Head of caudate nucleus (tissue), 42 donors: ENCODE measurements at regions not wholly inside any gene's neighbourhood (a gene's known extent, or its start where the extent isn't known, plus 50 kb on each side); places are given as distances from the start of the nearest gene placed in this dataset.
A peak's percentile ranks its signal among the peaks of the same experiment; 100 is the strongest.

Source experiments
- DNase-seq, 42 donors: peaks; one replicate each; pipeline versions ENCODE4 v3.0.0 to v3.0.0-alpha.2; 2020 to 2021; ENCODE audit warnings: mixed read lengths in 7 of 42
- intact Hi-C: fragments of 100-400 bp; cut with DNase I; formaldehyde crosslinking; loops from one replicate; pipeline ENCODE4 v1.15.0; 2022

- intact Hi-C loops: no loop called here
- no peak for DNase-seq
Observed at GRCh38 chr12:29962276-29963035, 178.7 kb upstream of the TMTC1 start.

- DNase-seq: no peak
- intact Hi-C loops: no loop called here
Observed at GRCh38 chr12:29961231-29961630, 177.5 kb upstream of the TMTC1 start.

DNA sequence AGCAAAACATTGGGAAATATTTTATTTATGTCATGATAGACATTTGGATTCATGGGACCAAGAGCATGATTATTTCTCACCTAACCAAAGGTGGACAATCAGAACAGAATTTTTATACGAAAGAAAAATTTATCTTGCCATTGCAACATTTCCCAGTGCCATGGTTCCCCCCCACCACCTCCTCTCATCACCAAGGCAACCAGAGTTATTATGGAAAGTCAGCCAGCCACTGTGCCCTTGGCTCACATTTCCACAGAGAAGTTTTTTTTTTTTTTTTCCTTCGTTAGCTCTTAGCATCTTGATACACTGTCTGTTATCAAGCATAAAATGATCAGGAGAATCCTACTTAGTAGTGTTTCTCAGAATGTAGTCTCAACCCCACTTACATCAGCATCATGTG is 176.4 kb upstream of the TMTC1 start:
- DNase-seq: peak in 36 of 42 donors; percentile 4 to 79 (median 40)
- intact Hi-C loops: no loop called here

GRCh38 chr12:29957835-29958234 is 174.1 kb upstream of the TMTC1 start:
- intact Hi-C loops: no loop called here
- DNase-seq: peak in 1 of 42 donors; percentile 3

GRCh38 chr12:29945904-29946303 is 162.2 kb upstream of the TMTC1 start:
- no peak for DNase-seq
- intact Hi-C loops: no loop called here

GRCh38 chr12:29944269-29945000 is 160.7 kb upstream of the TMTC1 start:
- DNase-seq: no peak
- intact Hi-C loops: no loop called here

- no peak for DNase-seq
- intact Hi-C loops: no loop called here
Observed at GRCh38 chr12:29943683-29944082, 159.9 kb upstream of the TMTC1 start.

- intact Hi-C loops: no loop called here
- DNase-seq: no peak
Observed at GRCh38 chr12:29940811-29941210, 157.1 kb upstream of the TMTC1 start.

DNA sequence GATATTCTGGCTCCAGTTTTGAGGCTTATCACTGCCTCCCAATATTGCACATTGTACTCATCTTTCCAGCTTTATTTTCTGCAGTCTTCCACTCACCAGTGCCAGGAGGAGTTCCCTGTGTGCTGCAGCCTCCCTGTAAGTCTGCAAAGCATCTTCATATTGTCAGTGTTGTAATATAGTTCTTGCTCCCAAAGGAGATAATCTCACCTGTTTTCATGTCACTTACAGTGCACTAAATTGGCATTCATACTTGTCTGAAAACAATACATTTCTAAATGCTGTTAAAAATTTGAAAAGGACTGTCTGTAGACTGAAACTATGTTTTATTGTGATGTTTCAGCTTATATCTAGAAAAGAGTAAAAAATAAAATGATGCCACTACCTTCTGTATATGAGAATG is 146.8 kb upstream of the TMTC1 start:
- intact Hi-C loops: no loop called here
- no peak for DNase-seq

- no peak for DNase-seq
- intact Hi-C loops: no loop called here
Observed at GRCh38 chr12:29929295-29929694, 145.6 kb upstream of the TMTC1 start.

DNA sequence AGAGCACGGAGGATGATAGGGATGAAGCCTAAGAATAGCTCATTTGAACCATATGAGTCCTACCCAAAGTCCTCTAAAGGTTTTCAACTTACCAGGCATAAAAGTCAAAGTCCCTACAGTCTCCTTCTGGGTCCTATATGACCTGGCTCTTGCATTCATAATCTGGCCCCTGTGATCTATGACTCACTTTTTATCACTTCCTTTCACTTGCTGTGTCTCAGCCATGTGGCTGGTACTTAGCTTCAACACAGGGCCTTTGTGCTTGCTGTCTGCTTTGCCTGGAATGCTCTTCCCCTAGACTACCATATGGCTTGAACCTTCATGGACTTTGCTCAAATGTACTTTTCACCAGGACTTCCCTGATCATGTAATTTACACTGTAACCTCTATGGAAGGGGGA is 137.6 kb upstream of the TMTC1 start:
- DNase-seq: no peak
- intact Hi-C loops: no loop called here

DNA sequence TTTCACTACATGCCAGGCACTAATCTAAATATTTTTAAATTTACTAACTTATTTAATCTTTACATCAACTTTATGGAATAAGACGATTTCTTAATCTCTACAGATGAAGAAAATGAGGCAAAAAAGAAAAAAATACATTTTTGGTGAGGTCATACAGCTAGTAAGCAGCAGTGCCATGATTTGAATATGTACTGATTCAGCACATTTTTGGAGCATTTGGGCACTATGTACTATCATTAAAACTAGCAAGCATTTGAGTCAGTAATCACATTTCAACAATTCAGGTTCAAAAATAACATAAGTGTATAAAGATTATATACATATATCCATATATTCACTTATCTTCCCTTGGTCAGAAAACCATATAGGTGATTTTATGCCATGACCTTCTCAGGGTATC is 124.4 kb upstream of the TMTC1 start:
- intact Hi-C loops: no loop called here
- no peak for DNase-seq

DNA sequence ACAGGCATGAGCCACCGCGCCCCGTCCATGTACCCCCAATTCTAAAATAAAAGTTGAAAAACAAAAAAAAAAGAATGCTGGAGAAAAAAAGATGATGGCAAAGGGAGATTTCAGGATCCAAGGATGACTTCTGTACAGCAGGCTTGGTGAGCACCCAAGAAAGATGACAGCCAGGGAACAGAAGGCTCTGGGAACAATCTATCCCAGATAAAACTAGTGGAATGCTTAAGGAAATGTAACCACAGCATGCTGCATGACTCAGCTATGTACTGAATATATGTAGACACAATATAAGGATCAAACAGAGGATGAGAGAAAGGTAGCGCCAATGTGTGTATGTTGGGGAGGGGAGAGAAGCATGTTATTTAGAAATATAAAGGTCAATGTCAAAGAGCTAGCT is 123.7 kb upstream of the TMTC1 start:
- intact Hi-C loops: no loop called here
- DNase-seq: no peak

- DNase-seq: no peak
- intact Hi-C loops: no loop called here
Observed at GRCh38 chr12:29902043-29902442, 118.3 kb upstream of the TMTC1 start.

- intact Hi-C loops: no loop called here
- no peak for DNase-seq
Observed at GRCh38 chr12:29901585-29901984, 117.8 kb upstream of the TMTC1 start.

DNA sequence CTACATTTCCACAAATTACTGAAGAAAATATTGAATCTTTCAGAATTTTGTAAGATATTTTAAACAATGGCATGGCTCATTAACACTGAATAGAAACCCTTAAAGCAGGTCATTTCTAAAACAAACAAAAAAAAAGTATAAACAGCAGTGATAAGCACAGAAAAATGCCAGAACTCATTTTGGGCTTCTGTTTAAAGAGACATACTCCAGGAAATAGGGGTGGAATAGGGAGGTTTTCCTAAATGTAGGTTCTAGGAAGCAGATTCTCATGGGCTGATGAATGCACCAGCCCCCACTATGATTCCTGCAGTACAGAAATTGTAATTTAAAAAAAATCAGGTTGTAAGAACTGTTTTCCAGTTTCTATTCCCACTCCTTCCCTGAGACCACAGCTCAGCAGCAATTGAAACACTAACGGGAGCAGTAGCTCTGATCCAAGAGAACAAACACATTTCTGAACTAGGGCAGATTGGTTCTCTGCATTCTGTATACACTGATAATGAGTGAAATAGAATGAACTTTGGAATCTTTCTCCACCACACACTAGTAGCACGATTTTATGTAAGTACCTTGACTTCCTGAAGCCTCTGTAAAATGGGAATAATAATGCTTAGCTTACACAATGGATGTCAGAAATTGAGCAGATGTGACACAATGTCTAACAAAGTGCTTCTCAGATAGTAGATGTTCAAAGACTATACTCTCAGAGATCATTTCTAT is 115.6 kb upstream of the TMTC1 start:
- DNase-seq: no peak
- intact Hi-C loops: no loop called here

GRCh38 chr12:29895966-29896365 is 112.2 kb upstream of the TMTC1 start:
- intact Hi-C loops: no loop called here

GRCh38 chr12:29893002-29893401 is 109.3 kb upstream of the TMTC1 start:
- intact Hi-C loops: no loop called here
- no peak for DNase-seq

More at GRCh38 chr12:29895966-29896365, 112.2 kb upstream of the TMTC1 start:
- DNase-seq: no peak

- intact Hi-C loops: no loop called here
Observed at GRCh38 chr12:29891792-29892191, 108.0 kb upstream of the TMTC1 start.

DNA sequence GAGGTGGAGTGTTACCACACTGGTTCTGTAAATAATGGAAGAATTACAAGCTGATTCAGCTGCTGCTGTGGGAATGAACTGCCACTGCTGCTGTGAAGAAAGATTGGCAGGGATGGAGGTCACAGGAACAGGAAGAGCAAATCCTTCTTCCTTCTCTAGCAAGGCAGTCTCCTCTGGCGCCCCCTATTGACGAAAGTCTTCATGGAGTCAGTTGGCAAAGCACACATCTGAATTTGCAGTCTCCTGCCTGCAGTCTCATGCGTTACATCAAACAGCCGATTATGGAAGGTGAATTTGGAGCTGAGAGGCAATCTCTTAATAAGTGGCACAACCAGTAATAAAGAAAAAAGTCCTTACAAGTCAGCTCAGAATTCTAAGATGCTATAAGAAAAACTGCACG is 106.0 kb upstream of the TMTC1 start:
- peak in 40 of 42 donors; percentile 8 to 81 (median 51) for DNase-seq
- intact Hi-C loops: no loop called here

More at GRCh38 chr12:29891792-29892191, 108.0 kb upstream of the TMTC1 start:
- DNase-seq: no peak
